MG63 (cell line): ENCODE measurements at regions not wholly inside any gene's neighbourhood (a gene's known extent, or its start where the extent isn't known, plus 50 kb on each side); places are given as distances from the start of the nearest gene placed in this dataset.
A peak's percentile ranks its signal among the peaks of the same experiment; 100 is the strongest.
"Not testable (repeated sequence)": the region's sequence is repeated elsewhere in the genome, so short reads cannot be mapped to it uniquely, and the experiment has no call there.

Experiments used
- DNase-seq: peaks from one replicate; pipeline ENCODE4 v3.0.0-alpha.2; 2020
- H3K27me3 ChIP-seq: fragments of 250-450 bp; sonication (Bioruptor Pico); 2 replicates; pipeline ENCODE4 v1.5.1; 2020; ENCODE audit warnings: mild to moderate bottlenecking, moderate library complexity
- H3K36me3 ChIP-seq: fragments of 250-450 bp; sonication (Bioruptor Pico); 2 replicates; pipeline ENCODE4 v1.5.1; 2020; ENCODE audit warnings: mild to moderate bottlenecking, moderate library complexity
- H3K4me3 ChIP-seq: fragments of 250-450 bp; sonication (Bioruptor Pico); 2 replicates; pipeline ENCODE4 v1.5.1; 2020; ENCODE audit warnings: mild to moderate bottlenecking, moderate library complexity
- H3K9me3 ChIP-seq: fragments of 250-450 bp; sonication (Bioruptor Pico); 2 replicates; pipeline ENCODE4 v1.5.1; 2020; ENCODE audit warnings: mild to moderate bottlenecking, moderate library complexity

GRCh38 chr4:189162888-189163287 lies 777.8 kb upstream of the FRG1 start:
- H3K9me3 ChIP-seq: no peaks in the 10 kb centered on the region
- H3K4me3 ChIP-seq: no peak overlapping the region
- peaks cover 12% of the 10 kb centered on the region for H3K27me3 ChIP-seq
- DNase-seq: no peak
- H3K36me3 ChIP-seq: no peaks in the 10 kb centered on the region

GRCh38 chr4:189176002-189176401 lies 764.7 kb upstream of the FRG1 start:
- Histone ChIP-seq H3K4me3 (no peak overlapping the region), H3K36me3 (no peaks in the 10 kb centered on the region), H3K9me3 (no peaks in the 10 kb centered on the region), H3K27me3 (no peaks in the 10 kb centered on the region)
- DNase-seq: no peak

GRCh38 chr4:189177130-189177529 lies 763.5 kb upstream of the FRG1 start:
- no peak for DNase-seq

GRCh38 chr4:189178125-189178746 lies 762.4 kb upstream of the FRG1 start:
- Histone ChIP-seq H3K4me3 (no peak overlapping the region), H3K9me3 (no peaks in the 10 kb centered on the region), H3K36me3 (no peaks in the 10 kb centered on the region), H3K27me3 (no peaks in the 10 kb centered on the region)
- DNase-seq: no peak

More at GRCh38 chr4:189177130-189177529, 763.5 kb upstream of the FRG1 start:
- no peaks in the 10 kb centered on the region for H3K27me3 ChIP-seq
- H3K36me3 ChIP-seq: no peaks in the 10 kb centered on the region
- H3K4me3 ChIP-seq: no peak overlapping the region
- no peaks in the 10 kb centered on the region for H3K9me3 ChIP-seq

- Histone ChIP-seq H3K27me3 (no peaks in the 10 kb centered on the region), H3K9me3 (no peaks in the 10 kb centered on the region), H3K36me3 (no peaks in the 10 kb centered on the region), H3K4me3 (no peak overlapping the region)
- no peak for DNase-seq
Measured at GRCh38 chr4:189185810-189186432, 754.8 kb upstream of the FRG1 start.

DNA sequence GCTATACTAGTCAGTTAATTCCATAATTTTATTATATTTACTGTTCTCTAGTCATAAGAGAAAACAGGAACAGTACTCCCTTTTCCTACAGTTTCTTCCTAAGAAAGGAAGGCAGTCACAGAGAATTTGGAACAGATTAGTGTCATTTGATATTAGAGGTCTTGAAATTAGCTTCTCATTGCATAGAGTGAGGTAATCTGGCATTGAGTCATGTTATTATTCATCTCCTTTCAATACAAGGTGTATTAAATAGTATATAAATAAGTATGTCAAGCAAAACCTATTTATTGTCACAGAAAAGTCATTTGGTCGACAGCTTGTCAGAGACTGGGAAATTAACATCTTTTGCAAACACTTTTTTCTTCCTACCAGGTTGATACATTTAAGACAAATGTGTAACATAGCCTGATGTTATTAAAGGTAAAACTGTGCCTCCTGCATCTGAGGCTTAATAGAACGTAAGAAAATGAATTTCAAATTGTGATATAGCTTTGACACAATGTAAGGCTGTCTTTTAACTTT lies 753.1 kb upstream of the FRG1 start:
- Histone ChIP-seq H3K4me3 (no peak overlapping the region), H3K36me3 (no peaks in the 10 kb centered on the region), H3K27me3 (no peaks in the 10 kb centered on the region), H3K9me3 (no peaks in the 10 kb centered on the region)
- DNase-seq: no peak

GRCh38 chr4:189198624-189199023 lies 742.0 kb upstream of the FRG1 start:
- no peak for DNase-seq
- H3K9me3 ChIP-seq: no peaks in the 10 kb centered on the region
- no peaks in the 10 kb centered on the region for H3K36me3 ChIP-seq
- H3K4me3 ChIP-seq: no peak overlapping the region
- no peaks in the 10 kb centered on the region for H3K27me3 ChIP-seq

GRCh38 chr4:189200353-189200752 lies 740.3 kb upstream of the FRG1 start:
- Histone ChIP-seq H3K9me3 (no peaks in the 10 kb centered on the region), H3K27me3 (no peaks in the 10 kb centered on the region), H3K36me3 (no peaks in the 10 kb centered on the region), H3K4me3 (no peak overlapping the region)
- DNase-seq: no peak

GRCh38 chr4:189202182-189202868 lies 738.3 kb upstream of the FRG1 start:
- H3K36me3 ChIP-seq: no peaks in the 10 kb centered on the region
- H3K9me3 ChIP-seq: no peaks in the 10 kb centered on the region
- no peaks in the 10 kb centered on the region for H3K27me3 ChIP-seq
- peak overlapping the region; percentile 35 for H3K4me3 ChIP-seq
- peak; percentile 76 for DNase-seq

DNA sequence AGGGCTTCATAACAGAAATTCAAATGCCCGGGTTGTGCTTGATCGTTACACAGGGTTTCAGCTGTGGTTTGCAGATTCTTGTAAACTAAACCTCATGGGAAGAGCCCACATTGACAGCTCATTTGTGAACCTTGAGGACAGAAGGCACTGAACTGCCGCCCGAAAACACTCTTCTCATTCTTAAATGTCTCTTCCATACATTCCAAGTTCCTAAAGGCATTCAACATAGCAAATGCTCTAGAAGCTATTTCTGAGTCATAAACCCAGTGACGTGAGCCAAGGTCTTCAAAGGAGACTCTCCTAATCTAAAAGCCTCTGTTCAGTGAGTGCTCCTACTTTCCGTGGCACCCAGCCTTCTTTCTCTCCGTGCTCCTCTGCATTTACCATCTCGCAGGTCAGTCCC lies 737.8 kb upstream of the FRG1 start:
- H3K27me3 ChIP-seq: no peaks in the 10 kb centered on the region
- no peaks in the 10 kb centered on the region for H3K9me3 ChIP-seq
- H3K36me3 ChIP-seq: no peaks in the 10 kb centered on the region
- peak overlapping the region; percentile 35 for H3K4me3 ChIP-seq
- DNase-seq: peak; percentile 4

DNA sequence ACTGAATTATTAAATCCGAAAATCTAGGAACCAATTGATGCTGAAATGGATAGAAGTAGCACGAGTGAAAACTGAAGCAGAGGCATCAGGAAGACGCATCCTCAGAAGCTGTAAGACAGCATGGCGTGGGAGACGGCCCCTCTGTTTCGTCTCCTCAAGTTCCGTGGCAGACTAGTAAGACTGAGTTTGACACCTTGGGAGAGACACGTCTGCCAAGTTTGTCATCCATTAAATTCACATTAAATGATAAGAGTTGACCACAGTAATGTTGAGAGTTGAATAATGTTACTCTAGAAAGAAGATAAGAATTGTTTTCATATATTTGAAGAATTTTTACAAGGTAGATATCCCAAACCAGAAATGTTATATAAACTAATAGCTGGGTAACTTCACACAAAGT lies 736.1 kb upstream of the FRG1 start:
- no peak for DNase-seq
- Histone ChIP-seq H3K4me3 (no peak overlapping the region), H3K36me3 (no peaks in the 10 kb centered on the region), H3K9me3 (no peaks in the 10 kb centered on the region), H3K27me3 (no peaks in the 10 kb centered on the region)

- Histone ChIP-seq H3K27me3 (no peaks in the 10 kb centered on the region), H3K4me3 (no peak overlapping the region), H3K36me3 (no peaks in the 10 kb centered on the region), H3K9me3 (no peaks in the 10 kb centered on the region)
- no peak for DNase-seq
Measured at GRCh38 chr4:189206953-189207352, 733.7 kb upstream of the FRG1 start.

DNA sequence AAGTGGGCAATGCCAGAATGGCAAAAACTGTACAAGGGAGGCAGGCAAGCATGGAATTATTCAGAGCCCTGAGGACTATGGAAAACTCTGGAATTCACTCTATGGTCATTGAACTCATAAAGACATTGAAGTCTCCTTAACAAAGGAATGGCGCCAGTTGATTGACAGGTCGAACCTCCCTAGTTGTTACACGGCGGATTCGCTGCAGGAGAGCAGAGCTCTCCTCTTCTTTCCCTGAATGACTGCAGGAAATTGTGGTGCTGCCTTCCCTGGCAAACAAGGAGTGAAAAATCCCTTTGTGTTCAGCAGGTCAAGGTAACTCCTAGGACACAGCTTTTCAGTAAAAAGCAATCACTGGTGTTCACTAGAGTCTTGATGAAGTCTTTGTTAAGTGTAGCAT lies 732.8 kb upstream of the FRG1 start:
- no peaks in the 10 kb centered on the region for H3K27me3 ChIP-seq
- no peaks in the 10 kb centered on the region for H3K36me3 ChIP-seq
- no peak overlapping the region for H3K4me3 ChIP-seq
- DNase-seq: no peak
- no peaks in the 10 kb centered on the region for H3K9me3 ChIP-seq

DNA sequence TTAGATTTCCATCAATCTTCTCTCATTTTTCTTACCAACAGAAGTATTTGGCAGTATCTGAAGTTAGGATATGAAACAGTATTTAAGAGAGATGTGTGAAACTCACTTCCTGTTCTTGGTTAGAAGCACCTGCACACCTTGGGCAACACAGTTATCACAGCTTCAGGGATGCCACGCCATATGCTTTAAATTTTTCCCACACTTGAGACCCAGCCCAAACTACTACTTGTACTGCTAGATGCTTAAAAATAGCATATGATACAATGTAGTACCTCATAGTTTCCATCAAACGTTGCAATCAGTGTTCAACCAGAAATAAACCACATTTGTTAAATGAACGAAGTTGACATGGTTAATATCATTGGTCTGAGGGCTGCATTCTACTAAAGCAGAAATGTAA lies 725.1 kb upstream of the FRG1 start:
- no peaks in the 10 kb centered on the region for H3K27me3 ChIP-seq
- H3K4me3 ChIP-seq: no peak overlapping the region
- H3K9me3 ChIP-seq: no peaks in the 10 kb centered on the region
- DNase-seq: no peak
- no peaks in the 10 kb centered on the region for H3K36me3 ChIP-seq

DNA sequence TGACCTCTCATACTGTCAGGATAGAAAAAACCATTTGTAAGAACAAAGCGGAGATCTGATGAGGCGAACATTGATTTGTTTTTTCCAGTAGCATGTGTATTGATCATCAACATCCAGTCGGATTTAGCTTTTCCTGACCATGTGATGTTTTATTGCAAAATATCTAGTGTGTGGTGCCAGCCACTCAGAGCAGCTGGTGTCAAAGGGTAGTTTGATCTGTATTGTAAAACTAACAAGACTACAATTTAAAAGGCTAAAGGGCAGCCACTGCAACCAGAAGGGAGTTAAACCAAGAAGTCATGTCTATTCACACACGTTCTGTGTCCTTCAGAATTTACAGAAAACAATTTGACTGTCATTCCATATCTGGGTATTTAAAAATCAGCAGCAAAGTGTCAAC lies 719.0 kb upstream of the FRG1 start:
- no peaks in the 10 kb centered on the region for H3K36me3 ChIP-seq
- DNase-seq: no peak
- no peak overlapping the region for H3K4me3 ChIP-seq
- H3K9me3 ChIP-seq: no peaks in the 10 kb centered on the region
- H3K27me3 ChIP-seq: no peaks in the 10 kb centered on the region

DNA sequence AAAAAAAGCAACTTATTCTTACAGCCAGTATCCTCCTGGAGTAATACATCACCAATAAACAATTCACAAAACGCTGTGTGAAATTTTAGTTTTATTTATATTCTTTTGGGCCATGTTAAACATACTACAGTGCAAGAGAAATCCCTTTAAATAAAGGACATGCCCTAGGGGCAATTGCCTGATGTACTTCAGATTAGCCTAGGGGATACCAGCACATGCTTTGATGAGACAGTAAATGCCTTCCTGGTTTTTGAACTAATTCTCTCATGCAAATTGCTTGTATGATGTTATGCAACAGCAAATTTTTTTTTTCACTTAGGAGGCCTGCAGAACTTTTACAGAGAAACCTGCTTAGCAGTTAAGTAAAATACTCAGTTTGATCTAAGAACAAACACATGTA lies 711.9 kb upstream of the FRG1 start:
- no peak overlapping the region for H3K4me3 ChIP-seq
- H3K36me3 ChIP-seq: no peaks in the 10 kb centered on the region
- no peak for DNase-seq
- H3K27me3 ChIP-seq: no peaks in the 10 kb centered on the region
- H3K9me3 ChIP-seq: no peaks in the 10 kb centered on the region

DNA sequence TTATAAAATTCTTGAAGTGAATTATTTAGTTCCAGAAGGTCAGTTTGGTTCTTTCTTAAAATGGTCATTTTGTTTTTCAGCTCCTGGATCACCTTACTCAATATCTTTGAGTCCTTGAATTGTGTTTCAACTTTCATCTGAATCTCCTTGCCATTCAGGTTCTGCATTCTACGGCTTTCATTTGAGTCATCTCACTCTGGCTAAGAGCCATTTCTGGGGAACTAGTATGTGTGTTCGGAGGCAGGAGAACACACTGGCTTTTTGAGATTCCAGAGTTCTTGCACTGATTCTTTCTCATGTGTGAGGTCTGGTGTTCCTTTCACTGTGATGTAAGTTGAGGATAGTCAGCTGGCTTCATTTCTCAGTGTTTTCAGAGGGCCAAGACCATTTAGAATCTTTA lies 708.4 kb upstream of the FRG1 start:
- DNase-seq: no peak
- Histone ChIP-seq H3K27me3 (no peaks in the 10 kb centered on the region), H3K9me3 (no peaks in the 10 kb centered on the region), H3K36me3 (no peaks in the 10 kb centered on the region), H3K4me3 (no peak overlapping the region)

GRCh38 chr4:189233754-189234153 lies 706.9 kb upstream of the FRG1 start:
- not testable (repeated sequence) for H3K36me3 ChIP-seq, H3K27me3 ChIP-seq, DNase-seq

More at GRCh38 chr4:189233754-189234153, 706.9 kb upstream of the FRG1 start:
- not testable (repeated sequence) for H3K4me3 ChIP-seq, H3K9me3 ChIP-seq
